NCI-H1417 treated with DMSO at 0.1 percent for 48 hours (cell line): ENCODE measurements at regions not wholly inside any gene's neighbourhood (a gene's known extent, or its start where the extent isn't known, plus 50 kb on each side); places are given as distances from the start of the nearest gene placed in this dataset.
"Not testable (repeated sequence)": the region's sequence is repeated elsewhere in the genome, so short reads cannot be mapped to it uniquely, and the experiment has no call there.

Source experiments
- DNase-seq: peaks from one replicate; lab custom pipeline; 2025; lab: John Stamatoyannopoulos, UW

- DNase-seq, result no peak
Observed at GRCh38 chr21:22019766-22020165, 1021.6 kb downstream of the NCAM2 start.

- no peak for DNase-seq
Observed at GRCh38 chr21:22020221-22020620, 1022.0 kb downstream of the NCAM2 start.

- DNase-seq, result not testable (repeated sequence)
Observed at GRCh38 chr21:22023896-22024295, 1025.7 kb downstream of the NCAM2 start.

- no peak for DNase-seq
Observed at GRCh38 chr21:22044431-22044830, 1046.2 kb downstream of the NCAM2 start.

- DNase-seq, result no peak
Observed at GRCh38 chr21:22046576-22046975, 1048.4 kb downstream of the NCAM2 start.

- DNase-seq, result no peak
Observed at GRCh38 chr21:22056904-22057303, 1058.7 kb downstream of the NCAM2 start.

GRCh38 chr21:22062472-22063139, 1064.4 kb downstream of the NCAM2 start:
- no peak for DNase-seq

- DNase-seq, result no peak
Observed at GRCh38 chr21:22063140-22063539, 1064.9 kb downstream of the NCAM2 start.

- DNase-seq, result no peak
Observed at GRCh38 chr21:22076471-22076870, 1078.3 kb downstream of the NCAM2 start.

- DNase-seq, result no peak
Observed at GRCh38 chr21:22083899-22084298, 1085.7 kb downstream of the NCAM2 start.

- no peak for DNase-seq
Observed at GRCh38 chr21:22096314-22096713, 1098.1 kb downstream of the NCAM2 start.

GRCh38 chr21:22106720-22107410, 1108.7 kb downstream of the NCAM2 start:
- no peak for DNase-seq

GRCh38 chr21:22115746-22116145, 1117.5 kb downstream of the NCAM2 start:
- no peak for DNase-seq

- DNase-seq, result no peak
Observed at GRCh38 chr21:22120616-22121266, 1122.5 kb downstream of the NCAM2 start.

- no peak for DNase-seq
Observed at GRCh38 chr21:22125581-22125980, 1127.4 kb downstream of the NCAM2 start.

- DNase-seq, result no peak
Observed at GRCh38 chr21:22128671-22129070, 1130.5 kb downstream of the NCAM2 start.

- no peak for DNase-seq
Observed at GRCh38 chr21:22132358-22133071, 1134.3 kb downstream of the NCAM2 start.

GRCh38 chr21:22136740-22137139, 1138.5 kb downstream of the NCAM2 start:
- no peak for DNase-seq

GRCh38 chr21:22138297-22139016, 1140.2 kb downstream of the NCAM2 start:
- no peak for DNase-seq

- DNase-seq, result no peak
Observed at GRCh38 chr21:22145545-22145944, 1147.3 kb downstream of the NCAM2 start.

- no peak for DNase-seq
Observed at GRCh38 chr21:22154579-22155274, 1156.5 kb downstream of the NCAM2 start.
